Erythroblast (primary cell): ENCODE measurements at regions not wholly inside any gene's neighbourhood (a gene's known extent, or its start where the extent isn't known, plus 50 kb on each side); places are given as distances from the start of the nearest gene placed in this dataset.

Source experiments
- DNase-seq, 2 experiments: peaks; one replicate each; lab custom pipeline; 2025; lab: John Stamatoyannopoulos, UW
- GATA1 ChIP-seq: IDR thresholded peaks from 2 replicates; pipeline ENCODE4 v1.6.1; 2011; ENCODE audit warnings: low read depth, mild to moderate bottlenecking, control low read depth, low read length, moderate library complexity
- POLR2A ChIP-seq: IDR thresholded peaks from 2 replicates; pipeline ENCODE4 v1.6.1; 2011; ENCODE audit warnings: mild to moderate bottlenecking, low read length

GRCh38 chr2:126446106-126446695, 209.8 kb upstream of the GYPC start:
- no peak for DNase-seq
- TF ChIP-seq POLR2A (no peak), GATA1 (no peak)

DNA sequence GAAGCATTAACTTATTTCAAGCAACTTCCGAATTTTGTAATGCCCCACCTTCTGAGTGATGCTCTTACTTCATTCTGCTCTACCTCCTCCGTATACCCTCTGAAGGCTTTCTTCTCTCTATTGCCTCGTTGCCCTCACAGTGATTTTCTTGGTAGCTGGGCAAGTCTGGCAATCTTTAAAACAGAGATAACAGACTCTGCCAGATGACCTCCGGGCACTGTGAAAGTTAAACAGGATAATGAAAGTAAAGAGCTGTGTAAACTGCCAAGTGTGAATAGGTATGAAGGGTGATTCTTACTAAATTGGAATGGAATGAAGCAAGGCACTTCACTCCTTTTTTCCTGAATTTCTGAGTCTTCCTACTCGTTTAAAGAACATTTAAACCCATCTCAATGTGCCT, 207.3 kb upstream of the GYPC start:
- DNase-seq: no peak
- TF ChIP-seq GATA1 (no peak), POLR2A (no peak)

GRCh38 chr2:126449677-126450076, 206.3 kb upstream of the GYPC start:
- TF ChIP-seq GATA1 (no peak), POLR2A (no peak)
- no peak for DNase-seq

DNA sequence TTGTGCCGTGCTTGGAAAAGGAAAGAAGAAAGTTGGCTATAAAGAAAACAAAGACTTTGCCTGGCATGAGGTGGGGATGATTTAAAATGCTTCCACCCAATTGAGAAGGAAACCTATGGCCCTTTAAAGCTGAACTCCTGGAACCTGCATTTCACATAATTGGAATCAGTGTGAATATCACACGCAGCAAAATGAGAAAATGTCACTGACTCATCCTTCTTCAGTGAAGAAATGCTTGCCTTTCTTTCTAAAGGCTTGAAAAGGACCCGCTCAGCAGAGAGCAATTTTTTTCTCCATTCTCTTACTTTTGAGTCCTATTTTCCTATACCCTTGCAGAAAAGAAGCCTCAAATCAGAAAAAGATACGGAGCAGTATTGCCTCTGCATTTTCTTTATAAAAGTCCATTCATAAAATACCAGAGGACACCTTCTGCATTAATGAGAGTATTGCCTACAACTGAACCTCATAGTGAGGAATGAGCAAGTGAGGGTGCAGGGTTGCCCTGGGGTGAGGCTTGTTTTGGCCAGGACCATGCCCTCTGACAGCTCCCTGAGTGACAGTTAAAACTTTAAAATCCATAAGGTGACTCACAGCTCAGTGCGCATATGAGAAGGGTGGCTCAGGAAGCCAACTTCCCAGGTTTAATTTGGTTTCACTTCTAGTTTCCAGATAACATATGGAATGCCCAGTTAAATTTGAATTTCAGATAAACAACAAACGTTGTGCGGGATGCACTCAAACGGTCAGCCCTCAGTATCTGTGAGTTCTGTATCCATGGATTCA, 191.9 kb upstream of the GYPC start:
- no peak for TF ChIP-seq GATA1
- TF ChIP-seq POLR2A: no peak

GRCh38 chr2:126467367-126468054, 188.4 kb upstream of the GYPC start:
- DNase-seq: no peak
- TF ChIP-seq POLR2A (no peak), GATA1 (no peak)

More for the DNA sequence above, 191.9 kb upstream of the GYPC start:
- no peak for DNase-seq

GRCh38 chr2:126475031-126475430, 180.9 kb upstream of the GYPC start:
- TF ChIP-seq POLR2A (no peak), GATA1 (no peak)
- no peak for DNase-seq

- TF ChIP-seq GATA1: no peak
- no peak for TF ChIP-seq POLR2A
- DNase-seq: no peak
Measured at GRCh38 chr2:126476691-126477090, 179.3 kb upstream of the GYPC start.

DNA sequence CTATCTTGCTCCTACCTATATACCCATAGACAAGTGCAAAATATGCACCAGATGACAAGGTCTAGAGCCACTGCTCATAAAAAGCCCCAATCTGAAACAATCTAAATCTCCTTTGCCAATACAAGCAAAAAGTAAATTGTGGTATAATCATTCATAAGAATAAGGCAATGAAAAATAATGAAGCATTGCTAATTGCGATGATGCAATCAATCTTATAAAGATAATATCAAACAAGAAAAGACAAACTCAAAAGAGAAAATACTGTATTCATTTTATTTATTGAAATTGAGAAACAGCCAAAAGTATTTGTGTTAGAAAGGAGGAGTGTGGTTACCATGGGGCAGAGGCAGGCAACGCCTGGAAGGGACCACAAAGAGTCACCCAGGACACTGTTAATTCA, 175.9 kb upstream of the GYPC start:
- DNase-seq: no peak
- TF ChIP-seq GATA1 (no peak), POLR2A (no peak)

GRCh38 chr2:126482582-126483464, 173.1 kb upstream of the GYPC start:
- no peak for TF ChIP-seq GATA1
- no peak for TF ChIP-seq POLR2A
- peak; percentile 10 to 11 for DNase-seq

DNA sequence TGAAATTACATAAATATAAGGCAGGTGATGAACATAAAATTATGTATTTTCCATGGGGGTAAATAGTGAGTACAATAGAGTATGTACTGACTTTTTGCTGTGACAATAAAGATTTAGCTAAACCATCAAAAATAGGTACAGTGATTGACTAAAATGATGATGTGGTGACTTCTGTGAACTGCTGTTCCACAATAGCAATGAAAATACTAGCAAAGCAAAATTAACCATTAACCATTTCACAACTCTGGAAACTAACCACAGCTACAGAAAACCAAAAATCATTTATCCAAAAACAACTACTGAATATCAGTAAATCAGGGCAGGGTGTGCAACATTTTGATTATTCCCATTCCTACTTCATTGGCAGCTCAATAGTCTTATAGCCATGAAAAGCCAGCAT, 161.4 kb upstream of the GYPC start:
- no peak for DNase-seq
- TF ChIP-seq GATA1 (no peak), POLR2A (no peak)

GRCh38 chr2:126495189-126495588, 160.8 kb upstream of the GYPC start:
- no peak for DNase-seq
- TF ChIP-seq POLR2A (no peak), GATA1 (no peak)

- TF ChIP-seq GATA1: no peak
- no peak for TF ChIP-seq POLR2A
- DNase-seq: no peak
Measured at GRCh38 chr2:126496493-126496892, 159.5 kb upstream of the GYPC start.

DNA sequence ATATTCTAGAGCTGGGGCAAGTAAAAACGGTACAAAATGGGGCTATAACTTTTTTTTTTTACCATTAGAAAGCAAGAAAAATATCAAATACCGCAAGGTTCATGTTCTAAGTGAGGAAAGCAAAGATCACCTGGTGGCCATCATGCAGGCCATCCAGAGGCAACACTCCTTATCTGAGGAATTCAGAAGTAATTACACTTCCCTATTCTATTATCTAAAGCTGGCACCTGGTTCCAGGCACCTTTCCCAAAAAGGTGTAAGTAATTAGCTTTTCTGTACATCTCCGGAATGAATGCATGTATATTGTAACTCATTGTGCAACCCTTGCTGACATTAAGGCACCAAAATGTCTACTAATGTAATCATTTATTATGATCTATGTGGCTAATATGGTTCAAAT, 152.5 kb upstream of the GYPC start:
- TF ChIP-seq GATA1: no peak
- TF ChIP-seq POLR2A: no peak
- no peak for DNase-seq
